Left kidney (tissue), 1 donor: ENCODE measurements at regions not wholly inside any gene's neighbourhood (a gene's known extent, or its start where the extent isn't known, plus 50 kb on each side); places are given as distances from the start of the nearest gene placed in this dataset.
"Not testable (repeated sequence)": the region's sequence is repeated elsewhere in the genome, so short reads cannot be mapped to it uniquely, and the experiment has no call there.

ENCODE experiments used
- DNase-seq: peaks from one replicate; pipeline ENCODE4 v3.0.0-alpha.2; 2013

GRCh38 chr9:65454034-65454433 is 169.0 kb upstream of the FOXD4L5 start:
- not testable (repeated sequence) for DNase-seq

DNA sequence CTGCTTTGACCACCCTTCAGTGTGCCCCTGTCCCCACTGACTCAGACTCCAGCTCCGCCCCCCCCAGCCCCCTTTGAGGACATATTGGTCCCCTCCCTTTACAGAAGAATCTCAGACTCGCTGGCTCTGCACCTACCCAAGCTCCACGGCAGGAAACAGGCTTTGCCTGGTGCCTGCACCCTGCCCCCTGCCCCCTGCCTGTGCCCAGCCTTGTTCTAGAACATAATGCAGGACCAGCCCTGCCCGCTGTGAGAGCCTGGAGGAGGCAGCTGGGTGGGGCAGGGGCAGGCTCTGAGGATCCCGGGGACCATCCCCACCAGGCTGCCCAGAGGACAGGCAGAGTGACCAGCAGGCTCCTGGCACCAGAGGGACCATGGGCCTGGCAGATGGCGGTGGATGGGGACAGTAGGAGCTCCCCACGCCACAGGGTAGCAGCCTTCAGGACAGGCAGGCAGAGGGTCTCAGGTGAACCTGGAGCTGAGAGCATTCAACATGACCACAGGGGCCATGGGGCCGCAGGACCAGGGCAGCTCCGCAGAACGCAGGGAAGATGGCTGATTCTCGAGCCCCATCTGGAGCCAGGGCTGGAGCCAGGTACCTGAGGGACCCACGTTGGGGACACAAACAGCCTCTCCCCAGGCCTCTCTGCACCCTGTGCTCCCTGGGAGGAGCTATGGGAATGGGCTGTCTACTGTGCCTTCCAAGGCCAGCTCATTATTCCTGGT is 165.0 kb upstream of the FOXD4L5 start:
- DNase-seq = not testable (repeated sequence)

- DNase-seq = no peak
Measured at GRCh38 chr9:65449423-65449822, 164.4 kb upstream of the FOXD4L5 start.

- not testable (repeated sequence) for DNase-seq
Measured at GRCh38 chr9:65447146-65447545, 162.1 kb upstream of the FOXD4L5 start.

DNA sequence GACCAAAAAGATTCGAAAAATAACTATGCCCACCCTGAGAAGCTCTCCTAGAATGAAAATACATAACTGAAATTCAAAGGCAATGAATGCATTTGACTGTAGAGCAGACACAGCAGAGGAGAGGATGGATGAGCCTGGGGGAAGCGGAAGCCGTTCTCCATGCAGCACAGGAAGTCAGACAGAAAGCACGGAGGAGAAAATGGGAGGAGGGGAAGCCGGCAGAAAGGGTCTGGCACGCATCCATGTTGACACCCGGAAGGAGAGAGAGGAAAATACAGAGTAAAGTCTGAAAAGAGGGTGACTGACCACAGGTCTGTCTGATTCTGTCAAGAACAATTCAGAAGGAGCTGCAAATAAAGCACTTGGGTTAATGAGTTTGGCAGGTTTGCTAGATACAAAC is 161.0 kb upstream of the FOXD4L5 start:
- DNase-seq = not testable (repeated sequence)

- DNase-seq = no peak
Measured at GRCh38 chr9:65444943-65445342, 159.9 kb upstream of the FOXD4L5 start.

GRCh38 chr9:65442116-65442515 is 157.1 kb upstream of the FOXD4L5 start:
- not testable (repeated sequence) for DNase-seq

DNA sequence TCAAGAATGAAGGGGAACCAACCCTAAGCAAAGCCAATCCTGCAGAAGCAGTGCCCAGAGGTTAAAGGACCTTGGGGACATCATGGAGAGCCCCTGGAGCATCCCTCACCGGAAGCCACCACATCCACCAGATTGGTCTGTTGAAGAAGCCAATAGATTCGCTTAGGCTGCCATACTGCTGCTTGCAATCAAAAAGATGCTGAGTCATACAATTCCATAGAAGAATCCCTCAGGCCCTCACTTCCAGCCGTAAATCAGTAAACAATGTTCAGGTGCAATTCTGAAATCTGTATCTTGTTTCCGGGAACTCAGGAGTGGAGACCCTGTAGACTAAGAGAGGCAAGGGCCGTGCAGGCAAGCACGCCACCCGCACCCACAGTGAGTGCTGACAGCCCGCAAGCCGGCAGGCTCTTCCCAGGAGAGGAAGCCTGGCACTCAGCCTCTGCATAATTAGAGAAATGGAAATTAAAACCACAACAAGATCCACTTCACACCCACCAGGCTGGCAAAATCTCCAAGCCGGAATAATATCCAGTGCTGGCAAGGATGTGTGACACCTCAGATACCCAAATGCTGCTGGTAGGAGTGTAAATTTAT is 156.4 kb upstream of the FOXD4L5 start:
- not testable (repeated sequence) for DNase-seq

- DNase-seq = no peak
Measured at GRCh38 chr9:65437724-65438123, 152.7 kb upstream of the FOXD4L5 start.

- DNase-seq = no peak
Measured at GRCh38 chr9:65435464-65435863, 150.5 kb upstream of the FOXD4L5 start.

GRCh38 chr9:65432722-65433323 is 147.8 kb upstream of the FOXD4L5 start:
- no peak for DNase-seq

- no peak for DNase-seq
Measured at GRCh38 chr9:65432051-65432450, 147.0 kb upstream of the FOXD4L5 start.

DNA sequence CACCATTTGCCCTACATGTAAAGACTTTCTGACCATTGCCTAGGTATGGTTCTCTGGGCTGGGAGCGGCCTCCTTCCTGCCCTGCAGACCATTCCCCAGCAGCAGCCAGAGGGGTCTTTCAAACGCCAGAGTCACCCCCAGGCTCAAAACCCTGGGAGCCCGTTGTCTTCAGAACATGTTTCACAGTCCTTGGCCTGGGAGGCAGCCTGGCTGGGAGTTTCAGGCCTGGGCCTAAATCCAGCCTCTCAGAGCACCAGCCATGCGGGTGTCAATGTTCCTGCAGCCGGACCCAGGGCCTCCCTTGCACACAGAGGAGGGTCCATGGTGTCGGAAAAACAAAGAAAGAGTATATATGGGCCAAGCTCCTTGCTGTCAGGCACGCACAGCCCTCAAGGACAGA is 145.2 kb upstream of the FOXD4L5 start:
- DNase-seq = no peak

GRCh38 chr9:65427361-65427760 is 142.4 kb upstream of the FOXD4L5 start:
- not testable (repeated sequence) for DNase-seq

GRCh38 chr9:65426813-65427212 is 141.8 kb upstream of the FOXD4L5 start:
- DNase-seq = not testable (repeated sequence)

GRCh38 chr9:65426231-65426630 is 141.2 kb upstream of the FOXD4L5 start:
- DNase-seq = no peak

- DNase-seq = not testable (repeated sequence)
Measured at GRCh38 chr9:65425183-65425582, 140.2 kb upstream of the FOXD4L5 start.

GRCh38 chr9:65424437-65424984 is 139.5 kb upstream of the FOXD4L5 start:
- not testable (repeated sequence) for DNase-seq

- DNase-seq = not testable (repeated sequence)
Measured at GRCh38 chr9:65423691-65424436, 138.9 kb upstream of the FOXD4L5 start.

- DNase-seq = not testable (repeated sequence)
Measured at GRCh38 chr9:65422966-65423690, 138.1 kb upstream of the FOXD4L5 start.

- DNase-seq = not testable (repeated sequence)
Measured at GRCh38 chr9:65421486-65421885, 136.5 kb upstream of the FOXD4L5 start.

- no peak for DNase-seq
Measured at GRCh38 chr9:65420771-65421170, 135.8 kb upstream of the FOXD4L5 start.
